ENCODE measurements at regions not wholly inside any gene's neighbourhood (a gene's known extent, or its start where the extent isn't known, plus 50 kb on each side); places are given as distances from the start of the nearest gene placed in this dataset.

GRCh38 chr14:105903971-105904370, 377.6 kb downstream of the TMEM121 start:
- Histone ChIP-seq H3K4me1 (no peaks in the 10 kb centered on the region), H3K9me3 (peaks cover 0 to 8% (median 0%) of the 10 kb centered on the region in 12 donors), H3K27me3 (no peaks in the 10 kb centered on the region), H3K4me3 (no peak overlapping the region), H3K27ac (no peak overlapping the region), H3K36me3 (no peaks in the 10 kb centered on the region)
- TF ChIP-seq CTCF (IDR thresholded peaks at IDR 0.05) (no peak), POLR2A (IDR thresholded peaks at IDR 0.05) (no peak)
- WGBS, 4 donors: 78 to 86% (median 84%) methylated on average over 8 to 9 of the region's 9 CpGs
- ATAC-seq (no peak), DNase-seq (peak in 1 of 5 donors; percentile 3)
- intact Hi-C loops (cut with DNase I): no loop called here

- 67 to 83% (median 73%) methylated on average over 8 to 11 of the region's 11 CpGs for WGBS, 4 donors
- no peak overlapping the region for H3K4me3 ChIP-seq
- no peak for ATAC-seq
- no peak overlapping the region for H3K27ac ChIP-seq
- no peaks in the 10 kb centered on the region for H3K4me1 ChIP-seq
- intact Hi-C loops (cut with DNase I): no loop called here
- TF ChIP-seq POLR2A (IDR thresholded peaks at IDR 0.05): no peak
- no peak for TF ChIP-seq CTCF (IDR thresholded peaks at IDR 0.05)
- peaks cover 0 to 8% (median 0%) of the 10 kb centered on the region in 12 donors for H3K9me3 ChIP-seq
- DNase-seq: peak in 1 of 5 donors; percentile 0
- H3K27me3 ChIP-seq: no peaks in the 10 kb centered on the region
- no peaks in the 10 kb centered on the region for H3K36me3 ChIP-seq
These were observed 378.0 kb downstream of the TMEM121 start for GRCh38 chr14:105904379-105904778.

GRCh38 chr14:105905456-105905855, 379.1 kb downstream of the TMEM121 start:
- DNase-seq: peak in 1 of 5 donors; percentile 2
- 80 to 84% (median 81%) methylated on average over 10 to 11 of the region's 11 CpGs for WGBS, 4 donors
- Histone ChIP-seq H3K4me1 (no peaks in the 10 kb centered on the region), H3K9me3 (peaks cover 0 to 8% (median 0%) of the 10 kb centered on the region in 12 donors), H3K4me3 (no peak overlapping the region), H3K27ac (no peak overlapping the region), H3K36me3 (no peaks in the 10 kb centered on the region), H3K27me3 (no peaks in the 10 kb centered on the region)
- TF ChIP-seq POLR2A (IDR thresholded peaks at IDR 0.05): no peak
- TF ChIP-seq CTCF (IDR thresholded peaks at IDR 0.05): no peak
- intact Hi-C loops (cut with DNase I): no loop called here
- ATAC-seq: no peak

- intact Hi-C loops (cut with DNase I): no loop called here
- H3K9me3 ChIP-seq: peaks cover 0 to 8% (median 0%) of the 10 kb centered on the region in 12 donors
- ATAC-seq: no peak
These were observed 380.9 kb downstream of the TMEM121 start for GRCh38 chr14:105907276-105907675.

More at GRCh38 chr14:105907276-105907675, 380.9 kb downstream of the TMEM121 start:
- TF ChIP-seq POLR2A (IDR thresholded peaks at IDR 0.05) (no peak), CTCF (IDR thresholded peaks at IDR 0.05) (no peak)
- Histone ChIP-seq H3K27ac (no peak overlapping the region), H3K36me3 (no peaks in the 10 kb centered on the region), H3K27me3 (no peaks in the 10 kb centered on the region), H3K4me3 (no peak overlapping the region), H3K4me1 (no peaks in the 10 kb centered on the region)
- 81 to 83% (median 83%) methylated on average over 1 to 3 of the region's 3 CpGs; no CpG with 5 or more reads in 1 of the 4 donors for WGBS, 4 donors
- DNase-seq: no peak

All from heart left ventricle (tissue), 16 donors.